ENCODE measurements at regions not wholly inside any gene's neighbourhood (a gene's known extent, or its start where the extent isn't known, plus 50 kb on each side); places are given as distances from the start of the nearest gene placed in this dataset.

GRCh38 chr3:150331978-150332568, 76.0 kb upstream of the TSC22D2 start:
- no peak for TF ChIP-seq CTCF (IDR thresholded peaks at IDR 0.05; ENCODE audit: low read depth, low read length)
- H3K4me1 ChIP-seq = no peaks in the 10 kb centered on the region
- H3K36me3 ChIP-seq = no peaks in the 10 kb centered on the region
- no peaks in the 10 kb centered on the region for H3K9me3 ChIP-seq
- no peak overlapping the region for H3K4me3 ChIP-seq (ENCODE audit: low read depth, low read length)
- DNase-seq = no peak
- no peaks in the 10 kb centered on the region for H3K27me3 ChIP-seq

GRCh38 chr3:150330872-150331271, 77.2 kb upstream of the TSC22D2 start:
- no peaks in the 10 kb centered on the region for H3K36me3 ChIP-seq
- TF ChIP-seq CTCF (IDR thresholded peaks at IDR 0.05; ENCODE audit: low read depth, low read length) = no peak
- H3K4me1 ChIP-seq = no peaks in the 10 kb centered on the region
- H3K27me3 ChIP-seq = no peaks in the 10 kb centered on the region
- H3K4me3 ChIP-seq (ENCODE audit: low read depth, low read length) = no peak overlapping the region
- DNase-seq = no peak
- H3K9me3 ChIP-seq = no peaks in the 10 kb centered on the region

- Histone ChIP-seq H3K36me3 (no peaks in the 10 kb centered on the region), H3K27me3 (no peaks in the 10 kb centered on the region), H3K4me1 (no peaks in the 10 kb centered on the region), H3K9me3 (no peaks in the 10 kb centered on the region), H3K4me3 (ENCODE audit: low read depth, low read length) (no peak overlapping the region)
- DNase-seq = no peak
- no peak for TF ChIP-seq CTCF (IDR thresholded peaks at IDR 0.05; ENCODE audit: low read depth, low read length)
Measured at GRCh38 chr3:150330174-150330573, 77.9 kb upstream of the TSC22D2 start.

GRCh38 chr3:150329408-150329807, 78.7 kb upstream of the TSC22D2 start:
- Histone ChIP-seq H3K27me3 (no peaks in the 10 kb centered on the region), H3K4me3 (ENCODE audit: low read depth, low read length) (no peak overlapping the region), H3K9me3 (no peaks in the 10 kb centered on the region), H3K4me1 (no peaks in the 10 kb centered on the region), H3K36me3 (no peaks in the 10 kb centered on the region)
- no peak for TF ChIP-seq CTCF (IDR thresholded peaks at IDR 0.05; ENCODE audit: low read depth, low read length)
- no peak for DNase-seq

GRCh38 chr3:150328654-150329040, 79.5 kb upstream of the TSC22D2 start:
- no peak for DNase-seq
- H3K27me3 ChIP-seq = no peaks in the 10 kb centered on the region
- no peaks in the 10 kb centered on the region for H3K9me3 ChIP-seq
- no peak for TF ChIP-seq CTCF (IDR thresholded peaks at IDR 0.05; ENCODE audit: low read depth, low read length)
- no peak overlapping the region for H3K4me3 ChIP-seq (ENCODE audit: low read depth, low read length)
- H3K36me3 ChIP-seq = no peaks in the 10 kb centered on the region
- H3K4me1 ChIP-seq = no peaks in the 10 kb centered on the region

- no peaks in the 10 kb centered on the region for H3K9me3 ChIP-seq
- H3K4me3 ChIP-seq (ENCODE audit: low read depth, low read length) = no peak overlapping the region
- no peaks in the 10 kb centered on the region for H3K4me1 ChIP-seq
- no peaks in the 10 kb centered on the region for H3K36me3 ChIP-seq
- no peak for DNase-seq
- TF ChIP-seq CTCF (IDR thresholded peaks at IDR 0.05; ENCODE audit: low read depth, low read length) = no peak
- H3K27me3 ChIP-seq = no peaks in the 10 kb centered on the region
Measured at GRCh38 chr3:150327678-150328653, 80.1 kb upstream of the TSC22D2 start.

Data from BE2C (cell line).